ELR (cell line): ENCODE measurements at regions not wholly inside any gene's neighbourhood (a gene's known extent, or its start where the extent isn't known, plus 50 kb on each side); places are given as distances from the start of the nearest gene placed in this dataset.

ENCODE experiments used
- DNase-seq: peaks from one replicate; pipeline ENCODE4 v3.0.0-alpha.2; 2015; ENCODE audit warnings: low read depth

- DNase-seq: no peak
These were observed 70.4 kb upstream of the BACH1 start for GRCh38 chr21:29228306-29228705.

GRCh38 chr21:29230551-29231261 is 68.0 kb upstream of the BACH1 start:
- DNase-seq: no peak

- no peak for DNase-seq
These were observed 66.8 kb upstream of the BACH1 start for GRCh38 chr21:29231756-29232529.

DNA sequence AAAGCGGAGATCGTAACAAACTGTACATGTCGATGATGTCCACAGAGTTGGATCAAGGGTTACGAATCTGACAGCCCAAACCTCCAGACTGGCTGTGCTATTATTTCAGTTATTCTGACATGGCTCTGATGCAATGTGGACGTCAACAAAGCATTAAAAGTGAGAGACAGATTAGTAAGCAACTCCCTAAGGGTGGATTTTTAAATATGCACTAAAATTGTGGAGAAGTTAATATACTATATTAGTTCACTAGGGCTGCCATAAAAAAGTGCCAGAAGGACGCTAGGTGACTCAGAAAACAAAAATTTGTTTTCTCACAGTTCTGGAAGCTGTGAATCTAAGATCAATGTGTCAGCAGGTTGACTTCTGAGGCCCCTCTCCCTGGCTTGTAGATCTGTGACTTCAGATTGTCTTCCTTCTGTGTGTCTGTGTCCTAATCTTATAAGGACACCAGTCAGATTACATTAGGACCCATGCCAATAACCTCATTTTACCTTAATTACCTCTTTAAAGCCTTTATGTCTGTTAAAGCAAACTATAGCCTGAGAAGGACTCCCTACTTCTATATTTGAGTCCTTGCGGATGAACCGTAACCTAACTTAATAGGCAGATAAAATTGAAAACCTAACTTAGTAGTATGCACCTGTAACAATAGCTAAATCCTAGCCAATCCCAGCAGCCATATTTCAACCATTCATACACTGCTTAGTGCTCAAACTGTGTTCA is 66.0 kb upstream of the BACH1 start:
- peak; percentile 89 for DNase-seq

DNA sequence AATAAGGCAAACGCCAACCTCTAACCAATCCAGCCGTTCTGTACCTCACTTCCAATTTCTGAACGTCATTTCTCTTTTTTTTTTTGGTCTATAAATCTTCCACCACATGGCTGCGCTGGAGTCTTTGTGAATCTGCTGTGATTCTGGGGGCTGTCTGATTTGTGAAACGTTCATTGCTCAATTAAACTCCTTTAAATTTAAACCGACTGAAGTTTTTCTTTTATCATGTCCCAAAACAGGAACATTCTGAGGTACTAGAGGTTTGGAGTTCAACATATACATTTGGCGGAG is 65.5 kb upstream of the BACH1 start:
- DNase-seq: no peak

GRCh38 chr21:29233611-29234540 is 64.8 kb upstream of the BACH1 start:
- DNase-seq: no peak

DNA sequence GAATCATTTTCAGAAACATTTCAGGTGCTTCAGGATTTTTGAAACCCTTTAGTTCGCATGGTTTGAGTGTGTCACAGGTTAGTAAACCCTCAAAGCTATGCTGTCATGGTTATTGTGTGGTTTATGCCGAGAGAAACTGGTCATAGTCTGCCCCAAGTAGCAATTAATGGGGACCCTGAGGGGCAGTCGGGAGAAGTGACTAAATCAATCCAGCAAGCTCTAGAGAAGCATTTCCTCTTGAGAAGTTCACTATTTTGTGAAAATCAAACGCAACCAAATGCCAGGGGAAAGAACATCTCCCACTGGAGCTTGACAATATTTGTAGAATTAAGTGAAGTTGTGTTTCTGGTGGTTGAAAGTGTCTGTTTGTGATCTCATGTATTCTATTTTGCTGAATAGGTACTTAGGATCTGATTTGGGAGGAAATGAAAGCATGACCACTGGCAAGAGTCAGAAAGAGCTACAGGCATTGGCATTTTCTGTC is 63.0 kb upstream of the BACH1 start:
- peak; percentile 54 for DNase-seq

- DNase-seq: no peak
These were observed 62.5 kb upstream of the BACH1 start for GRCh38 chr21:29236201-29236600.

GRCh38 chr21:29237110-29238052 is 61.3 kb upstream of the BACH1 start:
- no peak for DNase-seq

DNA sequence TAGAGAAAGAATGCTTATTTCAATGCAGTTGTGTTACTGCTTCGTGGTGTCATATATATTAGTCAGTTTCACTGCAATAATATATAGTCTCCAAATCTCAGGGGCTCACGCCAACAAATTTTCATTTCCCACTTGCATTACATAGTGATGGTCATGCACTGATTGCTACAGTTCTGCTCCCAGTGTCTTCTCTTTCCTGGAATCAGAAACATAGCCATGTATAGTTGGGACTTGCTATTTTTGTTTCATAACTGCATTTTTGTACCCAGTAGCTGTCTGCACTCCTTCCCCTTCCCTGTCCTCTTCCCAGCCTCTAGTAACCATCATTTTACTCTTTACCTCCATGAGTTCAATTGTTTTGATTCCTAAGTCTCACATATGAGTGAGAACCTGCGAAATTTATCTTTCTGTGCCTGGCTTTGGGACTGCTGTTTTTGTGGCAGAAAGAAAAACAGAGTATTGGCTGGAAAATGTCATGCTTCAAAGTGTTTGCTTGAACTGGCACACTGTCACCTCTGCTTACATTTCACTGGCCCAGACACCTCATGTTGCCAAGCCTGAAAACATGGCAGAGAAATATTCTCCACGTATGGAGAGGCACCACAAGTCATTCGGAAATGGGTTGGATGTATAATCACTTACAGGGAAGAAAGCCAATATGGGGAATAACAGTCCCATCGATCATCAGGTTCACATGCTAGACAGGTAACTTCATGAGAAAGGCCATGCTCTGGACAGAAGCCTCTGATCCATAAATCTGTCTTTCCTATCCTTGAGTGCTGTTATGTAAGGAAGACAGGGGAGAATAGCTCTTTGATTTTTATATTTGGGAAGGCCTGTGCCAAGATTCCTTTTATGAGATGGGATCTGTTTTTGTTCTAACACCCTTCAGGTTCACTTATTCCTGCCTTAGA is 60.4 kb upstream of the BACH1 start:
- no peak for DNase-seq

DNA sequence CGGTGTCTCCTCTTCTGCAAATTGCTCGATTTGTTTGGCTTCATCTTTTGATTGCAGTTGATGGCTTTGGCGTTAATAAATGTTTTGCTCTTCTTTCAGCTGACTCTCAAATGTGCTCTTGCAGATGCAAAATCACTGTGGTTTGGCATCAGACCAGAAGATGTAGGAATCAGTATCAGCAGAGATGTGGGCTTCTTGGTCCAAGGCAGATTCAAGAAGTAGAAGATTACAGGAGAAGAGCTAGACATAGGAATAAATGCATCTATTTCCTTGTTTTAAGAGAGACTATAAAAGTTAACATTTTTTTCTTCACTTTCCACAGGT is 59.8 kb upstream of the BACH1 start:
- DNase-seq: no peak

DNA sequence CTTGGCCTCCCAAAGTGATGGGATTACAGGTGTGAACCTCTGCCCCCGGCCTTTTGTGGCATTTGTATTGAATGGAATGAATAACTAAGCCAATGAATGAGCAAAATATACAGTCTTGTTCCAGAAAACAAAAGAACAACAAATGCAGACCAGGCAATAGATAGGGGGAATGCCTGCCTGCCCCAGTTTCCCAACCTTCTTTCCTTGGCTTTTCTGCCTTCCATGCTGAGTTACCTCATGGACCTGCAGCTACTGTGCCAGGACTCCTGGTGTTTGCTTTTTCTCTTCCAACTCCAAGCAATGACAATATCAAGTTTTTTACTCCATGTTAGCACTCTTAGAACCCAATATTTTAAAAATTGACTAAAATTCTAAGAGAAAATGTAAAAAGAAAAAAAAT is 58.6 kb upstream of the BACH1 start:
- DNase-seq: no peak

- DNase-seq: no peak
These were observed 56.5 kb upstream of the BACH1 start for GRCh38 chr21:29242201-29242600.

DNA sequence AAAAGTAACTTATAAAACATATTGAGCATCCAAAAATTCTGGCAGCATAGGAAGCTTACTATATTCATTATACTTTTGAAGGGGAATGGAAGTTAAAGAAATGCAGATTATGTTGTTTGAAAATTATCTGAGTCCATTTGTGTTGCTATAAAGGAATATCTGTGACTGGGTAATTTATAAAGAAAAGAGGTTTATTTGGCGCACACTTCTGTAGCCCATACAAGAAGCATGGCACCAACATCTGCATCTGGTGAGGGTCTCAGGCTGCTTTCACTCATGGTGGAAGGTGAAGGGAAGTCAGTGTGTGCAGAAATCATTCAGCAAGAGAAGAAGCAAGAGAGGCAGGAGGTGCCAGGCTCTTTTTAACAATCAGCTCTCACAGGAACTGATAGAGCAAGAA is 55.5 kb upstream of the BACH1 start:
- DNase-seq: no peak

- DNase-seq: no peak
These were observed 53.5 kb upstream of the BACH1 start for GRCh38 chr21:29245104-29245643.

- DNase-seq: no peak
These were observed 52.9 kb upstream of the BACH1 start for GRCh38 chr21:29245863-29246262.

- no peak for DNase-seq
These were observed 52.1 kb upstream of the BACH1 start for GRCh38 chr21:29246614-29247013.

DNA sequence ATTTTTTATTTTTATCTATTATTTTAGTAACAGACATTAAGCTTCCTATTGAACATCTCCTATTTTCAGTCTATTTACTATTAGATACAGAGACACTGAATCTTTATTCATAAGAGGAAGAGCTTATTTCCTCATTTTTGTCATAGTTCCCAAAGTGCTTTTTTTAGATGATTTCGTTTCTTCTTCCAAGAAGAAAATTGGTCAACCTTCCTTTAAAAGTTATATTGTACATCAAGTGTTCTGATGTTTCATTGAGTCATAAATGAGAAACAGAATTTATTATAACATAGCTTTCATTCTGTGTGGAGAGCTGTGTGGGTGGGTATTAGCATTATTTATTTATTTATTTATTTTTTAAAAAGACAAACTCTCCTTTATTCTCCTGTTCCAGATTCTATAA is 50.6 kb upstream of the BACH1 start:
- no peak for DNase-seq
